ENCODE measurements at regions not wholly inside any gene's neighbourhood (a gene's known extent, or its start where the extent isn't known, plus 50 kb on each side); places are given as distances from the start of the nearest gene placed in this dataset.

- Mint-ChIP-seq H3K36me3 (ENCODE audit: low read depth) (no peaks in the 10 kb centered on the region), H3K27me3 (ENCODE audit: low read depth) (peaks cover 7% of the 10 kb centered on the region), H3K4me3 (no peak overlapping the region), H3K4me1 (ENCODE audit: low read depth) (no peaks in the 10 kb centered on the region), H3K9me3 (no peaks in the 10 kb centered on the region), H3K27ac (no peak overlapping the region)
Observed at GRCh38 chr2:236938126-236938525, 147.6 kb upstream of the COPS8 start.

DNA sequence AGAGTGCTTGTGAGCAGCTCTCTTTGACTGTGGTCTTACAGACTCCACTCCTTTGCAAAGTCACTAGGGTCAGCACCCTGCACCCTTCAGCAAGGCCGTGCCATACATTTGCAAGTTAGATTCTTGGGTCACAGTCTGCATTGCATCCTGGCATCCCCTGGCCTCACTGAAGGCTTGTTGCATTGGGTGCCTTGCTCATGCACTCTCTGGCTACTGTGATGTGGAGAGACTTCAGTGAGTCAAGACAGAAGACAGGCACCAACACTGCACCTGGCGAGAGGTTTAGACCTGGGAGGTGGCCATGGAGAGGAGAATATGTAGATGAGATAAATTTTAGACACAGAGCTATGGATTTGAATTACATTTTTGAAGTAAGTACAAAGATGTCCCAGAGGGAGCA, 146.4 kb upstream of the COPS8 start:
- no peaks in the 10 kb centered on the region for H3K4me1 Mint-ChIP-seq (ENCODE audit: low read depth)
- no peaks in the 10 kb centered on the region for H3K9me3 Mint-ChIP-seq
- no peak overlapping the region for H3K27ac Mint-ChIP-seq
- peaks cover 12% of the 10 kb centered on the region for H3K27me3 Mint-ChIP-seq (ENCODE audit: low read depth)
- no peaks in the 10 kb centered on the region for H3K36me3 Mint-ChIP-seq (ENCODE audit: low read depth)
- H3K4me3 Mint-ChIP-seq = no peak overlapping the region

- Mint-ChIP-seq H3K27me3 (ENCODE audit: low read depth) (peaks cover 10% of the 10 kb centered on the region), H3K36me3 (ENCODE audit: low read depth) (no peaks in the 10 kb centered on the region), H3K4me1 (ENCODE audit: low read depth) (no peaks in the 10 kb centered on the region), H3K27ac (no peak overlapping the region), H3K4me3 (no peak overlapping the region), H3K9me3 (no peaks in the 10 kb centered on the region)
Observed at GRCh38 chr2:236939721-236940231, 145.9 kb upstream of the COPS8 start.

DNA sequence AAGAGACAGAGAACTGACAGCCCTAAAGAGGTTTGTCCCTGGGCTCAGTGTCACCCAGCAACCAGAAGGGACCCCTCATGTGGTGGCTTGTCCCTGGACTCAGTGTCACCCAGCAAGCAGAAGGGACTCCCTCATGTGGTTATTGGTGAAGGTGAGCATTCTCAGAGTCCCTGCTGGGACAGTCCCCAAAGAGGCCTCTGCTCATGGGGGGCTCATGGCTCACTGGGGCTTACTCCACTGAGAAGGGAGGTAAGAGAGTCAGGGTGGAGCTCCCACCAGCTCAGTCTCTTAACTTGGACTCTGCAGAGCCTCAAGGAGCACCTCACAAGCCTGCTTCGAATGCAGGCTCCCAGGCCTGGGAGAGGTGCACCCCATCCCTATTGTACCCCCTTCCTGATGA, 145.2 kb upstream of the COPS8 start:
- Mint-ChIP-seq H3K4me3 (no peak overlapping the region), H3K27ac (no peak overlapping the region), H3K27me3 (ENCODE audit: low read depth) (peaks cover 5% of the 10 kb centered on the region), H3K36me3 (ENCODE audit: low read depth) (no peaks in the 10 kb centered on the region), H3K4me1 (ENCODE audit: low read depth) (no peaks in the 10 kb centered on the region), H3K9me3 (no peaks in the 10 kb centered on the region)

- no peaks in the 10 kb centered on the region for H3K4me1 Mint-ChIP-seq (ENCODE audit: low read depth)
- H3K27me3 Mint-ChIP-seq (ENCODE audit: low read depth) = peaks cover 5% of the 10 kb centered on the region
- H3K9me3 Mint-ChIP-seq = no peaks in the 10 kb centered on the region
Observed at GRCh38 chr2:236940916-236941520, 144.7 kb upstream of the COPS8 start.

DNA sequence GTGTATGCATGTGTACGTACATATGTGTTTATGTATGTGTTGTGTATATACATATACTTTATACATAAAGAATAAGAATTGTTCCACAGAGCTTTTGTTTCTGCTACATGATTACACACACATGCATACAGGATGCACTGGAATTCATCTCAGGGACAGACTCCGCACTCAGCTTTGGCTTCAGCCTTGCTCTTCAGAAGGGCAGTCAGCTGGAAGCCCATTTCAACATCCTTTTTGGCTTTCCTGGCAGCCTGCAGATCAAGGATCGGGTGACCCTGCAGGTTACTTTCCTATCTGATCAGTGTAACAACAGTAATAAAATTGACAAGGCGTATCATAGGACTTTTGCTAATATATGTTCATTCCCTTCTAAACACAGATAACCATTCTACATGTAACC, 144.1 kb upstream of the COPS8 start:
- Mint-ChIP-seq H3K4me3 (no peak overlapping the region), H3K27ac (no peak overlapping the region), H3K36me3 (ENCODE audit: low read depth) (no peaks in the 10 kb centered on the region), H3K27me3 (ENCODE audit: low read depth) (peaks cover 5% of the 10 kb centered on the region), H3K4me1 (ENCODE audit: low read depth) (no peaks in the 10 kb centered on the region), H3K9me3 (no peaks in the 10 kb centered on the region)

More at GRCh38 chr2:236940916-236941520, 144.7 kb upstream of the COPS8 start:
- Mint-ChIP-seq H3K36me3 (ENCODE audit: low read depth) (no peaks in the 10 kb centered on the region), H3K4me3 (no peak overlapping the region), H3K27ac (no peak overlapping the region)

GRCh38 chr2:236942554-236942953, 143.1 kb upstream of the COPS8 start:
- Mint-ChIP-seq H3K27ac (no peak overlapping the region), H3K9me3 (no peaks in the 10 kb centered on the region), H3K4me1 (ENCODE audit: low read depth) (no peaks in the 10 kb centered on the region), H3K27me3 (ENCODE audit: low read depth) (peaks cover 5% of the 10 kb centered on the region), H3K4me3 (no peak overlapping the region), H3K36me3 (ENCODE audit: low read depth) (no peaks in the 10 kb centered on the region)

GRCh38 chr2:236943068-236943467, 142.6 kb upstream of the COPS8 start:
- no peak overlapping the region for H3K4me3 Mint-ChIP-seq
- H3K27ac Mint-ChIP-seq = no peak overlapping the region
- no peaks in the 10 kb centered on the region for H3K9me3 Mint-ChIP-seq
- H3K4me1 Mint-ChIP-seq (ENCODE audit: low read depth) = no peaks in the 10 kb centered on the region
- H3K36me3 Mint-ChIP-seq (ENCODE audit: low read depth) = no peaks in the 10 kb centered on the region
- peaks cover 5% of the 10 kb centered on the region for H3K27me3 Mint-ChIP-seq (ENCODE audit: low read depth)

- Mint-ChIP-seq H3K4me3 (no peak overlapping the region), H3K4me1 (ENCODE audit: low read depth) (no peaks in the 10 kb centered on the region), H3K9me3 (no peaks in the 10 kb centered on the region), H3K27ac (no peak overlapping the region), H3K36me3 (ENCODE audit: low read depth) (no peaks in the 10 kb centered on the region), H3K27me3 (ENCODE audit: low read depth) (peaks cover 5% of the 10 kb centered on the region)
Observed at GRCh38 chr2:236943841-236944513, 141.7 kb upstream of the COPS8 start.

DNA sequence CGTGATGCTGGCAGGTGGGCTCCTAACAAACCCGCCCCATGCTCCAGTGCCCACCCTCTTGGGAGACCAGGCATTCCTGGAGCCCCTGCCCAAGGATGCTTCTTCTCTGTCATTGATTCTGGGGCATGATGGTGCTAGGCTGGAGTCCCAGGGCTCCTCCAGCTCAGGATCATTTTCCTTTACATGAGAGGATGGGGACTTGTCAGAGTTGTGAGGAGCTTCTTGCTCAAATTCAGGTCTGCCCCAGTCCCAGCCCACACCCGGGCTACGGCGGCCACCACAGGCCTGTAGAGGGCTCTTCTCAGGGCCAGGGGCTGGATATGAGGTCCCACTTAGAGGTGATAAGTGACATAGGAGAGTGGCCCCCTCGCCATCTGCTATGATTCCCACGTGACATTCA, 141.1 kb upstream of the COPS8 start:
- Mint-ChIP-seq H3K4me3 (no peak overlapping the region), H3K36me3 (ENCODE audit: low read depth) (no peaks in the 10 kb centered on the region), H3K27me3 (ENCODE audit: low read depth) (peaks cover 7% of the 10 kb centered on the region), H3K4me1 (ENCODE audit: low read depth) (no peaks in the 10 kb centered on the region), H3K9me3 (no peaks in the 10 kb centered on the region), H3K27ac (no peak overlapping the region)

DNA sequence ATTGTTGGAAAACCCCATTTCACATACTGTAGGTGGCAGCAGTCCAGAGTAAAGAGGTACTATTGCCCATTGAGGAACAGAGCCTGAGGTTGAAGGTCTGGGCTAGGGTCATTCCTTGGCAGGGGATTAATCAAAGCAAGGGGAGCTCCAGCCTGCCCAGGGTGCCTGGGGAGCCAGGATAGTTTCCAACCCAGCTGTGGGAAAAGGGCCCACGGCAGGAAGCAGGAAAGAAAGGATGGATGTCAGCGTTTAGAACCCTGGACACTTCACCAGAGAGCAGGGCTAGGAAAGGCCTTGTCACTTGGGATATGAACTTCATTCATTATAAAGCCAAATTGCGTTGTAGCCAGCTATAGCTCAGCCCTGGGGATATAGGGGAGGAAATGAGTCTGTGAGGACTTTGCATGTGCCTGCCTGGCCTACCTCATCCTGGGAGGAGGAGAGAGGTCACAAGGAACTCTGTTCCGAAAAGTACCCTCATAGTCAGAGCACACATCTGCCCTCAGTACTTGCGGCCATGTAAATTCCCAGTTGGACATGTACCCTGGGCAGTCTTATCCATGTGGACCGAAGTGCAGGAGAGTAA, 140.2 kb upstream of the COPS8 start:
- no peak overlapping the region for H3K27ac Mint-ChIP-seq
- peaks cover 11% of the 10 kb centered on the region for H3K27me3 Mint-ChIP-seq (ENCODE audit: low read depth)
- H3K9me3 Mint-ChIP-seq = no peaks in the 10 kb centered on the region
- no peaks in the 10 kb centered on the region for H3K4me1 Mint-ChIP-seq (ENCODE audit: low read depth)
- no peak overlapping the region for H3K4me3 Mint-ChIP-seq
- no peaks in the 10 kb centered on the region for H3K36me3 Mint-ChIP-seq (ENCODE audit: low read depth)

GRCh38 chr2:236946871-236947270, 138.8 kb upstream of the COPS8 start:
- H3K36me3 Mint-ChIP-seq (ENCODE audit: low read depth) = no peaks in the 10 kb centered on the region
- peaks cover 11% of the 10 kb centered on the region for H3K27me3 Mint-ChIP-seq (ENCODE audit: low read depth)
- no peak overlapping the region for H3K4me3 Mint-ChIP-seq
- no peaks in the 10 kb centered on the region for H3K4me1 Mint-ChIP-seq (ENCODE audit: low read depth)
- no peak overlapping the region for H3K27ac Mint-ChIP-seq
- peaks cover 4% of the 10 kb centered on the region for H3K9me3 Mint-ChIP-seq

DNA sequence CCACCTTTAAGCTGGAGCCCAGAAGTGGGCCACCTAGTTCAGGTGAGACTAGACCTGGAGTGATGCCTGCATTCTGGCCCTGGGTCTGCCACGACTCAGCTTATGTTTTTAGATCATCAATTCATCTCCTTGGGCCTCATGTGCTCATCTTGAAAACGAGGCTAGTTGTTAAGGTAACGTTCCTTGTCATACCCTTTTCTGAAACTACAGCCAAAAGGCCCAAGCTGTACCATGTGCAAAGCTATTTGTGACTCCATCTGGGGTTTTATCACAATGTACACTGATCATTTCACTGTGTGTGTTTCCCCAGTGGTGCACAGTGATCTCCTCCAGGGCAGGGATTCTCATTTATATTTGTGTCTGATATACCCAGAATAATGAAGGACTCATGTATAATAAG, 138.4 kb upstream of the COPS8 start:
- Mint-ChIP-seq H3K36me3 (ENCODE audit: low read depth) (no peaks in the 10 kb centered on the region), H3K4me3 (no peak overlapping the region), H3K27me3 (ENCODE audit: low read depth) (peaks cover 11% of the 10 kb centered on the region), H3K27ac (no peak overlapping the region), H3K4me1 (ENCODE audit: low read depth) (no peaks in the 10 kb centered on the region), H3K9me3 (peaks cover 7% of the 10 kb centered on the region)

GRCh38 chr2:236947896-236948295, 137.8 kb upstream of the COPS8 start:
- Mint-ChIP-seq H3K4me1 (ENCODE audit: low read depth) (no peaks in the 10 kb centered on the region), H3K27ac (no peak overlapping the region), H3K27me3 (ENCODE audit: low read depth) (peaks cover 11% of the 10 kb centered on the region), H3K36me3 (ENCODE audit: low read depth) (no peaks in the 10 kb centered on the region), H3K4me3 (no peak overlapping the region), H3K9me3 (peaks cover 7% of the 10 kb centered on the region)

Data from T-helper 1 cell treated with Interleukin-12 subunit alpha and Interleukin-12 subunit beta and Interleukin-4 antibody, amounts not matched to agents 30 μg/mL and 1 μg/mL, for 36 hours (primary cell).